GM12873 (cell line): ENCODE measurements at regions not wholly inside any gene's neighbourhood (a gene's known extent, or its start where the extent isn't known, plus 50 kb on each side); places are given as distances from the start of the nearest gene placed in this dataset.

Source experiments
- TF ChIP-seq, protein P1 (sequence below): IDR thresholded peaks from 2 replicates; pipeline ENCODE4 v1.5.1; 2012; ENCODE audit warnings: low read depth, mild to moderate bottlenecking, moderate library complexity, low read length, control low read depth; ENCODE audit not compliant: insufficient read depth; ENCODE audit errors: missing control alignments

DNA sequence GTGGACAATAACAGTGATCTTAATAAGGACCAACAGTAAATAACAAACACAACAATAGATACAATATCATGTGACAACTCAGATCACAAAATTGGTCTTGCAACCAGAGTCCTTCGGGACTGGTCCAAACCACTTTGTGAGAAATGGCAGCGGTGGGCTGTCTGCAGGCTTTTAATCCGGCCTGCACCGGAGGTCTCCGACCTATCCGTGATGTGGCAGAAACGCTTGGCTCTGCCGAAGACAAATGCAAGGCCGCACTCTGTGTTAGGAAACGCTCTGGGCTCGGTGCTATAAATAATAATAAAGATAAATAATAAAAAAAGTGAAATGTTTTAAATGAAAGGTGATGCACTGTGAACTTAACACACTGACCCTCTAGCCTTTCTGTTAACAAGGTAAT lies 810.6 kb upstream of the NR2F2 start:
- TF ChIP-seq, protein P1, sequence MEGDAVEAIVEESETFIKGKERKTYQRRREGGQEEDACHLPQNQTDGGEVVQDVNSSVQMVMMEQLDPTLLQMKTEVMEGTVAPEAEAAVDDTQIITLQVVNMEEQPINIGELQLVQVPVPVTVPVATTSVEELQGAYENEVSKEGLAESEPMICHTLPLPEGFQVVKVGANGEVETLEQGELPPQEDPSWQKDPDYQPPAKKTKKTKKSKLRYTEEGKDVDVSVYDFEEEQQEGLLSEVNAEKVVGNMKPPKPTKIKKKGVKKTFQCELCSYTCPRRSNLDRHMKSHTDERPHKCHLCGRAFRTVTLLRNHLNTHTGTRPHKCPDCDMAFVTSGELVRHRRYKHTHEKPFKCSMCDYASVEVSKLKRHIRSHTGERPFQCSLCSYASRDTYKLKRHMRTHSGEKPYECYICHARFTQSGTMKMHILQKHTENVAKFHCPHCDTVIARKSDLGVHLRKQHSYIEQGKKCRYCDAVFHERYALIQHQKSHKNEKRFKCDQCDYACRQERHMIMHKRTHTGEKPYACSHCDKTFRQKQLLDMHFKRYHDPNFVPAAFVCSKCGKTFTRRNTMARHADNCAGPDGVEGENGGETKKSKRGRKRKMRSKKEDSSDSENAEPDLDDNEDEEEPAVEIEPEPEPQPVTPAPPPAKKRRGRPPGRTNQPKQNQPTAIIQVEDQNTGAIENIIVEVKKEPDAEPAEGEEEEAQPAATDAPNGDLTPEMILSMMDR = no peak

DNA sequence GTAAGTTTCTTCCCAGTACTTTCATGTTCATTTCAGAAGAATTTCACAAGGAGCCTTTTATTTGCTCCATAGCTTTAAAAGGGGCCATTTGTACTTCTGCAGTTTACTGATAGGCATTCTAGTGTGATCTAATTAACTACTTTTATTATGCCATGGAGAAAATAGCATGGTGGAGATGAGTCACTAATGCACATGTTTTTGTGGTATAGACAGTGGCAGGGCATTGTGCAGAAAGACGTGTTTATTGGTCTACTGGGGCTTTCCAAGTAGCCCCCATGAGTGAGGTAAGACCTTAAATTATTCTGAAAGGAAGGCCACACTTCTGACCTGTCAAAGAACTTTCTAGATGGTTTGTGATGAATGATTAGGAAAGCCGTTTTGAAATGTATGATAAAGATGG lies 810.0 kb upstream of the NR2F2 start:
- TF ChIP-seq, protein P1 = no peak

DNA sequence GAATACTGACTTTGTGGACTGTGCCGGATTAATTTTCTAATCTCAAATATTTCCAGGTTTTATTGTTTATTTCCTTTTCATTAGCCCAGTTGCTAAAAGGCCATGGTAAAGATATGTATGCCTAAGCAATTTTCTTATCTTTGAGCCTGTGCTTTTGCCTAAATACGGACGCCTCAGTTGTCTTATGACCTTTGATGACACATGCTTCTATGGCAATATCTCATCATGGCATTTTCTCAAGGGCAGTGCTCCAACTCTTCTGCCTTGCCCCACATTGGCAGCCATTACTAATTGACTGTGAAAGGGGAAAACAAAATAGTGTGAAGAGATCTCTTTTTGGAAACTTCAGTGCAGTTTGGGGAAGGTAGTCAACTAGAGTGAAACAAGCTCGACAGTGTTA lies 809.6 kb upstream of the NR2F2 start:
- TF ChIP-seq, protein P1 = no peak

DNA sequence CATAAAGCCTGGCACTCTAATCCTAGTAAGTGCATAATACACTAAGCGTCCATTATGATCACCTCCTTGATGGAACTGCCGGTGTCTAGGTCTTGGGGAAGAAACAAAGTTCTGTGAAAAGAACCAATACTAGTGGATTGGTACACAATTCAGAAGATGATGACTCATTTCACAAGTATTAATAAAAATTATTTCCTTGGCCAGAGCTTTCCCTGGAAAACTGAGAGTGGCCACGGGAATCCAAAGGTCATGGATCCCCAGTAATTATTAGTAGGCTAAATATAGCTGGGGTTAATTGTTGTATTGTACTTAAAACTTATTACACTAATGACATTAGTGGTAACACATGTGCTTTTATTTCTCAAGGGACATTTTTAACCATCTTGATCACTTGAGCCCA lies 808.0 kb upstream of the NR2F2 start:
- TF ChIP-seq, protein P1 = no peak

DNA sequence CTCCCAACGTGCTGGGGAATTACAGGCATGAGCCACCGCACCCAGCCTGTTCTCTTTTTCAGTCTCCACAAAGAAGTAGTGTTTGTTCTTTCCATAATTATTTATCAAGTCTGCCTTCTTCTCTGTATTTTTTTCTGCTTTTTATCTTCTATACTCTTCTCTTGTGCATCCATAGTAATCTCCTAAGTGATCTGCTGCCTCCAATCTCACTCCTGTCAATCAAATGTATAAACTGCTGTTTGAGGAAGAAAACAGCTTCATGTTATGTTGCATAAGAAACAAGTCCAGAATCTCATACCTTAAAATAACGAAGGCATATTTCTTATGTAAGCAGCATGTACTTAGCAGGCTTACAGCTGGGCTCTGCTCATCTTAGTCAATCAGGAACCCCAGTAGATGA lies 801.6 kb upstream of the NR2F2 start:
- TF ChIP-seq, protein P1 = no peak

DNA sequence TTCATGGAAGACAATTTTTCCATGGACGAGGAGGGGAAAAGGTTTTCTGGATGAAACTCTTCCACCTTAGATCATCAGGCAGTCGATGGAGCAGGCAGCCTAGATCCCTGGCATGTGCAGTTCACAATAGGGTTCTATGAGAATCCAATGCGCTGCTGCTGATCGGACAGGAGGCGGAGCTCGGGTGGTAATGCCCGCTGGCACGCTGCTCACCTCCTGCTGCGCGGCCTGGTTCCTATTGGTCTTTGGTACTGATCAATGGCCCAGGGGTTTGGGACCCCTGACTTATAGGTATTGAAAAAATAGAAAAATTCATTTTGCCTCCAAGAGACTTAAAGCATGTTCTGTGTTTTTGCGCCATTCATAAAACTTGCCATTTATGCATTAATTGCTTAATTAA lies 793.9 kb upstream of the NR2F2 start:
- TF ChIP-seq, protein P1 = no peak

DNA sequence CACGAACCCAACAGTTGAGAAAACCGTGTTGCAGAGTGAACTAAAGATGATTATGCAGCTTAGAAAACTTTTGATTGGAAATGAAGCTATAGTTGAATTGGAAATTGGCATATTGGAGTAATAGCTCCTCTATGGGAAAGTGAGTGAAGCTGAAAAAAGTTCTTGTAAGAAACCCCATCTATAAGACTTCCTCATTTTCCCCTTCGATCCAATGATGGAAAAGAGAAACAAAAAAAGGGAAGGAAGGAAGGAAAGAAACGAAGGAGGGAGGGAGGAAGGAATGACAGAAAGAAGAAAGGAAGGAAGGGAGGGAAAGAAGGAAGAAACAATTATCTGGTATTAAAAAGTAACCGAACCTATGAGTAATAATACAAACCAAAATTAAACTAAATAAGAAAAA lies 791.8 kb upstream of the NR2F2 start:
- TF ChIP-seq, protein P1 = no peak
